HepG2 (cell line): ENCODE measurements at regions not wholly inside any gene's neighbourhood (a gene's known extent, or its start where the extent isn't known, plus 50 kb on each side); places are given as distances from the start of the nearest gene placed in this dataset.

ENCODE experiments used
- ATAC-seq: fragments of 200-7000 bp; cut with Tn5 transposase; 3 replicates; pipeline ENCODE4 v1.9.1; 2020; ENCODE audit warnings: mild to moderate bottlenecking, moderate library complexity
- BruUV-seq: library from RNA; stranded (reverse); fragments of 400-500 nt; replicated peaks from 2 replicates; lab custom pipeline; 2021; lab: Mats Ljungman, UMichigan
- CTCF ChIA-PET: fragments of 300-600 bp; formaldehyde crosslinking; extraction: SDS; loops from one replicate; lab custom pipeline; 2021; ENCODE audit warnings: low total read pairs, inconsistent platforms, low intra/inter-chr PET ratio; lab: Yijun Ruan, JAX
- POLR2A ChIA-PET: fragments of 350-600 bp; sonication (Branson Sonifier 250); formaldehyde crosslinking; loops from one replicate; lab custom pipeline; 2020; ENCODE audit warnings: antibody characterized with exemption, inconsistent platforms; lab: Yijun Ruan, JAX
- DNase-seq: peaks from one replicate; pipeline ENCODE4 v3.0.0-alpha.2; 2015; ENCODE audit warnings: low spot score
- FAIRE-seq: peaks from 3 replicates; lab custom pipeline; 2011; peaks lifted over from hg19 to GRCh38; lab: Jason Lieb, UNC
- H2AFZ ChIP-seq: one replicate; pipeline ENCODE4 v1.6.1; 2011; ENCODE audit warnings: low read length, inconsistent platforms
- H3K27ac ChIP-seq: fragments of 300-600 bp; 3 replicates; pipeline ENCODE4 v1.8.0; 2011; ENCODE audit warnings: mixed run types, mild to moderate bottlenecking, mixed read lengths, low read length, inconsistent platforms; ENCODE audit not compliant: insufficient read depth; ENCODE audit errors: extremely low read length
- H3K27me3 ChIP-seq, 2 experiments: fragments of 200-600 bp in 1 of 2; 2 replicates in 1 of 2; 3 replicates in 1 of 2; pipeline versions ENCODE4 v1.6.0 to v1.8.0; 2011; ENCODE audit warnings: low read length in 2 of 2, mild to moderate bottlenecking in 2 of 2, moderate library complexity in 2 of 2, inconsistent platforms in 1 of 2; ENCODE audit not compliant: insufficient read depth in 2 of 2, control insufficient read depth in 1 of 2
- H3K36me3 ChIP-seq, 2 experiments: fragments of 200-600 bp in 1 of 2; replicated peaks in 1 of 2; 2 replicates in 1 of 2; 3 replicates in 1 of 2; pipeline versions ENCODE4 v1.5.1 to v1.8.0; 2011; ENCODE audit warnings: low read length in 2 of 2, inconsistent platforms in 1 of 2; ENCODE audit not compliant: insufficient read depth in 2 of 2, control insufficient read depth in 1 of 2
- H3K4me1 ChIP-seq: 2 replicates; pipeline ENCODE4 v1.5.1; 2012; ENCODE audit warnings: low read length, inconsistent platforms; ENCODE audit not compliant: insufficient read depth
- H3K4me2 ChIP-seq: 2 replicates; pipeline ENCODE4 v1.6.0; 2011; ENCODE audit warnings: low read depth, low read length, inconsistent platforms
- H3K4me3 ChIP-seq, 3 experiments: fragments of 200-600 bp in 1 of 3; sonication (generic), shearing (Covaris generic) in 1 of 3; replicated peaks in 1 of 3; 2 replicates each; pipeline ENCODE4 v1.5.1; 2011 to 2016; ENCODE audit warnings: low read length in 3 of 3, inconsistent platforms in 2 of 3, low read depth in 2 of 3, mild to moderate bottlenecking in 2 of 3, control low read depth in 1 of 3, mixed read lengths in 1 of 3; ENCODE audit not compliant: insufficient read depth in 1 of 3
- H3K79me2 ChIP-seq: one replicate; pipeline ENCODE4 v1.6.1; 2011; ENCODE audit warnings: low read length, inconsistent platforms; ENCODE audit not compliant: insufficient read depth
- H3K9ac ChIP-seq: 2 replicates; pipeline ENCODE4 v1.6.0; 2011; ENCODE audit warnings: mild to moderate bottlenecking, low read depth, low read length, inconsistent platforms; ENCODE audit not compliant: insufficient read depth
- H3K9me3 ChIP-seq: 2 replicates; pipeline ENCODE4 v1.5.1; 2012; ENCODE audit warnings: mild to moderate bottlenecking, low read length
- H4K20me1 ChIP-seq: 2 replicates; pipeline ENCODE4 v1.6.0; 2011; ENCODE audit warnings: inconsistent platforms, mild to moderate bottlenecking, low read length, moderate library complexity; ENCODE audit not compliant: insufficient read depth
- CTCF ChIP-seq: sonication (generic); formaldehyde crosslinking; IDR thresholded peaks from 2 replicates; pipeline ENCODE4 v1.5.0; 2020; ENCODE audit warnings: mild to moderate bottlenecking, missing genetic modification reagents, moderate library complexity
- FOXO4 ChIP-seq: sonication (generic); formaldehyde crosslinking; conservative IDR thresholded peaks from 2 replicates; pipeline ENCODE4 v1.8.1; 2023; ENCODE audit warnings: missing genetic modification reagents
- HNRNPK ChIP-seq: fragments of 200-400 bp; formaldehyde crosslinking; IDR thresholded peaks from 2 replicates; pipeline ENCODE4 v1.6.1; 2018; ENCODE audit warnings: low read length, low read depth, moderate library complexity, mild to moderate bottlenecking; ENCODE audit not compliant: poor library complexity, severe bottlenecking
- ZBTB14 ChIP-seq: sonication (generic); formaldehyde crosslinking; IDR thresholded peaks from 2 replicates; pipeline ENCODE4 v1.4.0; 2020; ENCODE audit warnings: missing genetic modification reagents
- WGBS: methylation state at CpG from one replicate; pipeline ENCODE4 v1.1.6; 2017; ENCODE audit warnings: low lambda C conversion rate; 5-methylcytosine and 5-hydroxymethylcytosine counted together
- in situ Hi-C: cut with HindIII; loops from 2 replicates; pipeline ENCODE4 v1.10.0; 2017; ENCODE audit warnings: low pct_unique_long_range_greater_than_20kb; ENCODE audit not compliant: extremely low pct_ligation_motif_present
- intact Hi-C: fragments of 100-400 bp; cut with micrococcal nuclease; formaldehyde crosslinking; loops from one replicate; pipeline ENCODE4 v1.10.0; 2022; ENCODE audit not compliant: unreplicated experiment

- Histone ChIP-seq H3K9me3 (no peaks in the 10 kb centered on the region), H3K4me1 (no peaks in the 10 kb centered on the region), H3K4me2 (no peak overlapping the region), H3K4me3 (no peak overlapping the region), H3K9ac (no peak overlapping the region), H2AFZ (no peak overlapping the region), H3K36me3 (no peaks in the 10 kb centered on the region), H3K27me3 (peaks cover 0 to 4% of the 10 kb centered on the region in 2 experiments; a peak in 2 of 5 replicates), H4K20me1 (no peaks in the 10 kb centered on the region), H3K27ac (no peak overlapping the region), H3K79me2 (no peaks in the 10 kb centered on the region)
- BruUV-seq, result no TSS peak
- POLR2A ChIA-PET, result no interaction called here
- TF ChIP-seq CTCF (CRISPR knock-in tag) (peak; percentile 32), FOXO4 (no peak)
- in situ Hi-C loops, result loop anchor here (10.0 kb wide), 1 partner anchor 514 kb away; no protein-coding TSS in a partner anchor
- DNase-seq (no peak), ATAC-seq (peak; percentile 72), FAIRE-seq (no peak)
- intact Hi-C loops, result no loop called here
- CTCF ChIA-PET, result no interaction called here
- WGBS, result 15% methylated on average over 4 of the region's 4 CpGs
Observed at GRCh38 chr21:31609081-31609480, 50.4 kb upstream of the SOD1 start.

GRCh38 chr21:31607791-31608190 is 51.7 kb upstream of the SOD1 start:
- Histone ChIP-seq H3K9me3 (no peaks in the 10 kb centered on the region), H3K9ac (no peak overlapping the region), H3K4me1 (no peaks in the 10 kb centered on the region), H3K4me2 (no peak overlapping the region), H3K79me2 (no peaks in the 10 kb centered on the region), H3K27ac (no peak overlapping the region), H4K20me1 (no peaks in the 10 kb centered on the region), H3K27me3 (peaks cover 0 to 2% of the 10 kb centered on the region in 2 experiments; a peak in 1 of 5 replicates), H2AFZ (no peak overlapping the region), H3K36me3 (no peaks in the 10 kb centered on the region), H3K4me3 (no peak overlapping the region)
- ATAC-seq (no peak), FAIRE-seq (no peak), DNase-seq (no peak)
- no TSS peak for BruUV-seq
- in situ Hi-C loops, result loop anchor here (10.0 kb wide), 1 partner anchor 513 kb away; no protein-coding TSS in a partner anchor
- TF ChIP-seq HNRNPK, result peak; percentile 18
- no peak for TF ChIP-seq ZBTB14
- POLR2A ChIA-PET, result no interaction called here
- CTCF ChIA-PET, result no interaction called here
- intact Hi-C loops, result no loop called here
- WGBS, result 41% methylated on average over 4 of the region's 4 CpGs
